HG02938 (cell line): ENCODE measurements at regions not wholly inside any gene's neighbourhood (a gene's known extent, or its start where the extent isn't known, plus 50 kb on each side); places are given as distances from the start of the nearest gene placed in this dataset.

Experiments
- ATAC-seq: cut with Tn5 transposase; IDR thresholded peaks from one replicate; pipeline ENCODE4 v1.9.1; 2021; ENCODE audit warnings: mild to moderate bottlenecking, moderate library complexity; ENCODE audit not compliant: unreplicated experiment

DNA sequence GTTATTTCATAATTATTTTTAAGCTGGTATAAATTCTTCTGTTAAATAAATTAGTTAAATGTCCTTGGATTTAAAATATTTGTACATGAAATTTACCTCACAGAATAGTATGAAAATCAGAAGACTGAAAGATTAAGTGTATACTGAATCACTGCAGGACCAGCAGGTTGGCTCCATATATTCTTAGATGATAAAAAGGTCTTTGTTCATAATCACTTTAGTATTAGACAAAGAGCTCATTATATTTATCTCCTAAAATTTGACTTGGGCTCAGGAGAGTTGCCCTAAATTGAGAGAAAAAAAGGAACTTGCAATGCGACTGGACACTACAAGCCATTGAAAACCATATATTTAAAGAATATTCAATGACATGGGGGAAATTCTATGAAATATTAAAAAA, 766.4 kb upstream of the CITED2 start:
- ATAC-seq: no peak

DNA sequence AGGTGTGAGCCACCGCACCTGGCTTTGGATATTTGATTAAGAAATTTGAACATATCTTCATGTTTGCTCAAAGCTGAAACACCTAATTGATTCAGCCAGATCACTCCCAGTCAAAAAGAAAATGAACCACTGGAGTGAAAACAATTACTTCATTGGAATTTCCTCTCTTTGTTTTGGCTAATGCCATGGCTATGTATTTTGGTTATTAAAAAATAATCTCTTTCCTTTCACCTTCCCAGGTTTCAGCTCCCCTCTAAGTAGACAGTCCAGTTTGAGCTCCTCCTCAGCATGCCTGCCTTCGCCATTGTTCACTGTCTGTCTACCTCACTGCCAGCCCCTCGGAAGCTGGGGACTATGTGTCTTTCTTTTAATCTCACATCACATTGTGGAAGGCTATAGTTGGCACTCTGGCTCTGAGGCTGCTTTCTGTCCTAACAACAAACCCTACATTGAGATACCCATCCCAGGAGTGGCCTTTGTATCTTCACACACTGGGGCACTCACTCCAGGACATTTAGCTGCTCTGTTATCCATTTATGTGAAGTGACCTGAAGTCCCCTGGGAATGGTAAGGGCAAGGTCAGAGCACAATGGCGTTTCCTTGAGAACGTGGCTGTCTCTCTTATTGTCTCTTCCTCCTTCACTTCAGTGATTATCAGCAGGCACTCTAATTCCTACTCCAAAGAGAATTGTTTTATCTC, 764.0 kb upstream of the CITED2 start:
- ATAC-seq: no peak

GRCh38 chr6:140134224-140134623, 759.8 kb upstream of the CITED2 start:
- no peak for ATAC-seq

- no peak for ATAC-seq
These were observed 755.6 kb upstream of the CITED2 start for GRCh38 chr6:140130074-140130473.

GRCh38 chr6:140124498-140124897, 750.0 kb upstream of the CITED2 start:
- no peak for ATAC-seq

DNA sequence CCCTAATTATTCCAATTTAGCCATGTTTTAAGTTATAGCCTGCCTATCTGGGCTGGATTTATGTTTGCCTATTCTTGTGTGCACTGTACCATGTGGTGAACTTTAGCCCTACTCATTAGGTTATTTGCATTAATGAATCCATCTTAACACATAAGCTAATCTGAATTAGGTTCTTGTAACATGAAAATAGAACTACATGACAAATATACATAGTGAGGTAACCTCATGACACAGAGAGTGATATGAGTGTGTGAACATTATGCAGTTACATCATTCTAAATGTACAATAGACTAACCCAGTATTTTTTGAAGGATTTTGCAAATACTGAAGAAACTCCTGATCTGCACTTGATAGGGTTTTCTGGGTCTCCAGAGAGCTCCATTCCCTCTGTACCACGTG, 733.7 kb upstream of the CITED2 start:
- no peak for ATAC-seq

DNA sequence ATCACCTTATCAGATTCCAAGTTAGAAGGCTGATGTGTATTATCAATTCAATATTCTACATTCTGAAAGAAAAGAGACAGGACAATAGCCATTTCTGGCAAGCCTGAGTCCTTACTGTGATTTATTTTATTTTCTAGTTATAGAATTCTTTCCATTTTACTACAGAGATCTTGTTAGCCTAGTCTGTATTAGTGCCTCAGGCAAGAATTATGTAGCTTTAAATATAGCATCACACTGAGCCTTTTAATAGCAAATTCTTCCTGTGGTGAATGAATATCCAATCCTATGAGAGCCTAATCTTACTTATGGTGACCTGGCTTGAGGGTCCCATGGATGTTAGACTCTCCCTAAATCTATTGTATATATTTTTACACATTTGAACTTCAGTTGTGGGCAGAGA, 732.8 kb upstream of the CITED2 start:
- ATAC-seq: no peak

DNA sequence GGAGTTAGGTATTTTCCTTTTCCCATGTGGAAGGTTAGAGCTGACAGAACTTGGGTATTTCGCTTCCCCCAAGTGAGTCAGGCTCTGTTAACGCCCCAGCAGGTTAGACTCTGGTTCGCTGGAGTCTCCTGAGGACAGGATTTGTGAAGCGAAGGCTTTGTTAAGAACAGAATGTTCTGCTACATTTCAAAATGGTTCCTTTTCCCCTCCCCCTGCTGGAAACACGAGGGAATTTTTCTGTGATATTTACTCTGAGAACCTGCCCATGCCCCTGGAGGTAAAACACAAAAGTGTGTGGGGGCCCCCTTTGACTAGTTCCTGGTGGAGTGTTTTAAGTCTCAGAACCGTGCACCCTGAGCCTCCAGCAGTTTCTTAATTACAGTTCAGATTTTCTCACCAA, 731.4 kb upstream of the CITED2 start:
- no peak for ATAC-seq

DNA sequence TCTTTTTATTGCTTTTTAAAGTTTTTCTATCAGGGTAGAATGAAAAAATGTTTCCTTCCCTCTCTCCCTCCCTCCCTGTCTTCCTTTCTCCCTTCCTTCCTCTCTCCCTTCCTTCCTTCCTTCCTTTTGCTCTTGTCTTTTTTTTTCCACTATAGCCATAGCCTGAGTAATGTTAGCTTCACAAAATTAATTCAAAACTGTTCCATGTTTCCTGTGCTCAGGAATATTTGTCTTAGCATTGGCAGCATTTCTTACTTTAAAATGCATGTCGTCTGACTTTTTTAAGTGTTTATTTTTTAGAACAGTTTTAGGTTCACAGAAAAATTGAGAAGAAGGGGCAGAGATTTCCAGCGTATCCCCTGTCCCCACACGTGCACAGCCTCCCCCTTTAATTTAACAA, 730.8 kb upstream of the CITED2 start:
- no peak for ATAC-seq

- ATAC-seq: no peak
These were observed 727.4 kb upstream of the CITED2 start for GRCh38 chr6:140101818-140102217.

DNA sequence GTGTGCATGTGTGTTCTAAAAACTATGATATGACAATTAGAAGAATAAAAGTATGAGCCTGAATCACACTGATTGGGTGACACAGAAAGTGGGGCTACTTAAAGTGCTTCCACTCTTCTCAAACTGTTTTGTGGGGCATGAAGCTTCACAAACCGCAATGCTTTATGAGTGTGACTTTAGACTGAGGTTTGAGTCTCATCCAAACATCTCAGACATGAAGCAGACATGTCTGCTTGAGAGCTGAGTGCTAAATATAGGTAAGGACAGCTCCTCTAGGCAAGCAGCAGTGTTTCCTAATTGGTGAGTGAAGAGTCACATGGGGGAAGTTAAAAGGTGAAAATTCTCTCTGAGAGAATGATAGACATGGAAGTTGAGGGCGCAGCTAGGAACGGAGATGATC, 726.9 kb upstream of the CITED2 start:
- no peak for ATAC-seq

- ATAC-seq: no peak
These were observed 721.1 kb upstream of the CITED2 start for GRCh38 chr6:140095532-140095931.

GRCh38 chr6:140091895-140092294, 717.4 kb upstream of the CITED2 start:
- no peak for ATAC-seq

- ATAC-seq: no peak
These were observed 716.4 kb upstream of the CITED2 start for GRCh38 chr6:140090871-140091270.

DNA sequence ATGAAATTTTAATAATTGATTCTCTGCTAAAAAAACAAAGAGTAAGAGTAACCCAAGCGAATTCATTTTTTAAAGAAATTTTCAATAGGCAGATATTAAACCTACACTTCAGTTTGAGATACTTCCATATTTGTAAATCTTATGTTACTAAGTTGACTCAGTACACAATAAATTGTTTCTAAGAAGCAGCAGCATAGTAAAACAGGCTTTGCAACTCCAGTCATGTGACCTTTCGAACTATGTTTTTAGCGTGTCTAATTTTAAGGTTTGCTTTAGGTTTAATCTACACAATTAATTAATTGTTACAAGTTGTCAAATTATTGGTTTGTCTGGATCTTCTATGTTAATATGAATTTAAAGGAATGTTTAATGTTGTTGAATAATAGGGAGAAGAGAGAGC, 708.9 kb upstream of the CITED2 start:
- ATAC-seq: no peak

DNA sequence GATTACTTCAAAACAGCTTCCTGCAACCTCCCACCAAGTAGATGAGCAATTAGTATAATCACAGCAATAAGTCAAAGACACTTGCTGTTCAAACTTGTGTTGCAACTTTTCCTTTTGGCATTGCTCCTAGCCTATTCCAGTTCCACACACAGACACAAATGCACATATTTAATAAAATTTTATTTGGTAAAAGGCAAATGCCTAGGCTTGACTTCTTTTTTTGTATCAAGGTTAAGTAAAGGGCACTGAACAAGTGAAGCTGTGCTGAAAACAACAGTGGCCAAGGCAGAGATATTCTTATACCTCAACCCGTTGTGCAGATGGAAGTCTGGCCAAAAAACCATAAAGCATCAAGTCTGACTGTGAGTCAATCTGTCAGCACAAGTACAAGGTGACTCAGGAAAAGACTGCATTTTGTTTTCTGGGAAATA, 708.4 kb upstream of the CITED2 start:
- no peak for ATAC-seq

- ATAC-seq: no peak
These were observed 704.9 kb upstream of the CITED2 start for GRCh38 chr6:140079328-140079727.

GRCh38 chr6:140078561-140079125, 704.2 kb upstream of the CITED2 start:
- ATAC-seq: no peak

GRCh38 chr6:140077827-140078560, 703.5 kb upstream of the CITED2 start:
- ATAC-seq: no peak

- ATAC-seq: no peak
These were observed 701.7 kb upstream of the CITED2 start for GRCh38 chr6:140076105-140076504.

GRCh38 chr6:140073456-140073855, 699.0 kb upstream of the CITED2 start:
- ATAC-seq: no peak

- no peak for ATAC-seq
These were observed 697.2 kb upstream of the CITED2 start for GRCh38 chr6:140071601-140072062.
